ENCODE measurements at regions not wholly inside any gene's neighbourhood (a gene's known extent, or its start where the extent isn't known, plus 50 kb on each side); places are given as distances from the start of the nearest gene placed in this dataset.

DNA sequence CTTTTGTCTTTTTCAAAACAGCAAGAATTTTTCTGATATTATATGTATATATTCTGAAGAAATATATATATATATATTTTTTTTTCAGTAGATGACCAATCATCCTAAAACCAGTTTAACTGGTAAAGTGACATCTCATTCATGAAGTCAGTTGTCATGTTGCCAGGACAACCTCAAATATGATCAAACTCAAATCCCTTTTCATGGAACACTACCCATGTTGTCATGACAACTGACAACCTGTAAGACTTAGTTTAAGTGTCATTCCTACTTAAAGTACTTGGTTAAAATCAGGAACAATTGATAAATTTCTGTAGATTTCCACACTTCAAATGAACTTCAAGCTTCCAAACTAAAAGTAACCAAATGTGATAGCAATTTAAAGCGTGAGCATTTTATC is 101.8 kb upstream of the ERBB4 start:
- TF ChIP-seq, protein P1, sequence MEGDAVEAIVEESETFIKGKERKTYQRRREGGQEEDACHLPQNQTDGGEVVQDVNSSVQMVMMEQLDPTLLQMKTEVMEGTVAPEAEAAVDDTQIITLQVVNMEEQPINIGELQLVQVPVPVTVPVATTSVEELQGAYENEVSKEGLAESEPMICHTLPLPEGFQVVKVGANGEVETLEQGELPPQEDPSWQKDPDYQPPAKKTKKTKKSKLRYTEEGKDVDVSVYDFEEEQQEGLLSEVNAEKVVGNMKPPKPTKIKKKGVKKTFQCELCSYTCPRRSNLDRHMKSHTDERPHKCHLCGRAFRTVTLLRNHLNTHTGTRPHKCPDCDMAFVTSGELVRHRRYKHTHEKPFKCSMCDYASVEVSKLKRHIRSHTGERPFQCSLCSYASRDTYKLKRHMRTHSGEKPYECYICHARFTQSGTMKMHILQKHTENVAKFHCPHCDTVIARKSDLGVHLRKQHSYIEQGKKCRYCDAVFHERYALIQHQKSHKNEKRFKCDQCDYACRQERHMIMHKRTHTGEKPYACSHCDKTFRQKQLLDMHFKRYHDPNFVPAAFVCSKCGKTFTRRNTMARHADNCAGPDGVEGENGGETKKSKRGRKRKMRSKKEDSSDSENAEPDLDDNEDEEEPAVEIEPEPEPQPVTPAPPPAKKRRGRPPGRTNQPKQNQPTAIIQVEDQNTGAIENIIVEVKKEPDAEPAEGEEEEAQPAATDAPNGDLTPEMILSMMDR (IDR thresholded peaks at IDR 0.05) = no peak
- no peak for TF ChIP-seq POLR2A (IDR thresholded peaks at IDR 0.05)
- H3K9me3 ChIP-seq = no peaks in the 10 kb centered on the region
- H3K27me3 ChIP-seq = no peaks in the 10 kb centered on the region
- H3K4me3 ChIP-seq = no peak overlapping the region
- no peaks in the 10 kb centered on the region for H3K36me3 ChIP-seq
- DNase-seq = no peak
- H3K27ac ChIP-seq = no peak overlapping the region
- no peaks in the 10 kb centered on the region for H3K4me1 ChIP-seq
- intact Hi-C loops (cut with DNase I; ENCODE audit: low total_unique reads) = no loop called here

DNA sequence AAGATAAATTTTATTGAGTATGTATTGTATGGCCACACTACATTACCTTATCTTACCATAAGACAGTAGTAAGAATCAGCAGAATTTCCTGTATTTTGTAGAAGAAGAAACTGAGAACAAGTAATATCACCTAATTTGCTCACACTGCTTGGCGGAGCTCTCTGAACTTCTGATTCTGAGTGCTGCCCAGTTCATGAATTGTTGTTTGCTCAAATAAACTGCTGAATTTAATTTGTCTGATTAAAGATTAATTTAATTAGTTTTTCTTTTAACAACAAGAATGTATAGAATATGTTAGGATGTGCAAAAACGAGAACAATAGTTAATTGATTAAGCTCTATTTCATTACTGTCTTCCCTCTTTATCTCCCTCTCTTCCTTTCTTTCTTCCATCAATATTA is 100.1 kb upstream of the ERBB4 start:
- no peak overlapping the region for H3K27ac ChIP-seq
- H3K36me3 ChIP-seq = no peaks in the 10 kb centered on the region
- intact Hi-C loops (cut with DNase I; ENCODE audit: low total_unique reads) = no loop called here
- TF ChIP-seq, protein P1 (IDR thresholded peaks at IDR 0.05) = no peak
- no peak for TF ChIP-seq POLR2A (IDR thresholded peaks at IDR 0.05)
- no peaks in the 10 kb centered on the region for H3K27me3 ChIP-seq
- H3K4me1 ChIP-seq = no peaks in the 10 kb centered on the region
- H3K4me3 ChIP-seq = no peak overlapping the region
- no peak for DNase-seq
- H3K9me3 ChIP-seq = no peaks in the 10 kb centered on the region

DNA sequence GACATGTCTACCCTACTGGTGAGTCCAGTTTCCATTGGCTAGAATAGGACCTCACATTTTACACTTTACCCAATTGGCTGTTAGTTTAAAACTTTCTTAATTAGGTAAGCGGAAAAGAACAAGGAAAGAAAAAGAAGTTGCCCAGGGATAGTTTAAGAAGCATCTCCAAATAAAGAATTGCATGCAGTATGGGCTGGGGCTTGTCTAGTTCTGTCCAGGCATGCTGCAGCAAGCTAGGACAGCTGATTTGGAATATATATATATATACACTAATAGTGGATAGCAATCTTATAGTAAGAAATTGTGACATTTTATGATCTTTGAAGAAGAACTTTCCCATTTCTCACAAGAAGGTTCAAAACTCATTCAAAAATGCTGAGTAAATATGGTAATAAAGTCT is 90.0 kb upstream of the ERBB4 start:
- H3K9me3 ChIP-seq = no peaks in the 10 kb centered on the region
- intact Hi-C loops (cut with DNase I; ENCODE audit: low total_unique reads) = no loop called here
- H3K36me3 ChIP-seq = no peaks in the 10 kb centered on the region
- no peak for TF ChIP-seq POLR2A (IDR thresholded peaks at IDR 0.05)
- TF ChIP-seq, protein P1 (IDR thresholded peaks at IDR 0.05) = no peak
- H3K27me3 ChIP-seq = no peaks in the 10 kb centered on the region
- no peak overlapping the region for H3K4me3 ChIP-seq
- no peaks in the 10 kb centered on the region for H3K4me1 ChIP-seq
- no peak for DNase-seq
- H3K27ac ChIP-seq = no peak overlapping the region

- no peak overlapping the region for H3K27ac ChIP-seq
- no peaks in the 10 kb centered on the region for H3K4me1 ChIP-seq
- no peaks in the 10 kb centered on the region for H3K36me3 ChIP-seq
- no peak for DNase-seq
- TF ChIP-seq POLR2A (IDR thresholded peaks at IDR 0.05) = no peak
- TF ChIP-seq, protein P1 (IDR thresholded peaks at IDR 0.05) = no peak
- no peaks in the 10 kb centered on the region for H3K9me3 ChIP-seq
- no peaks in the 10 kb centered on the region for H3K27me3 ChIP-seq
- no peak overlapping the region for H3K4me3 ChIP-seq
- intact Hi-C loops (cut with DNase I; ENCODE audit: low total_unique reads) = no loop called here
These were observed 87.8 kb upstream of the ERBB4 start for GRCh38 chr2:212626371-212626918.

DNA sequence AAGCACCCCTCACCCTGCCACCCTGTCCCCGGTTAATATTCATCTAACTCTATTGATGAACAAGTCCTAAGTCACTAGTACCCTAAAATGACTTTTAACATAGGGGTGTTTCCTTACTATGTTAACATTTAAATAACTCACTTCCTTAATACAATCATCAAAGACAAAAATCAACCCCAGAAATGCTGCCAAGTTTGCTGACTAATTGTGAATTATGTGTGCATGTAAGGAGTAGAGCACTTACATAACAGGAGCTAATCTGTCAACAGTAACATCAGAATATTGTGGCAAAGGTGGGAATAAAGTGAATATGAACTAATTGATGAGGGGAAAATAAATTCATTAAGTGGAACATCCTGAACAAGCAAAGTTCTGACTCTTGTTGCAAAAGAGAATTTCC is 81.4 kb upstream of the ERBB4 start:
- Histone ChIP-seq H3K4me3 (no peak overlapping the region), H3K4me1 (no peaks in the 10 kb centered on the region), H3K27me3 (no peaks in the 10 kb centered on the region), H3K36me3 (no peaks in the 10 kb centered on the region), H3K9me3 (no peaks in the 10 kb centered on the region), H3K27ac (no peak overlapping the region)
- intact Hi-C loops (cut with DNase I; ENCODE audit: low total_unique reads) = no loop called here
- DNase-seq = no peak
- TF ChIP-seq POLR2A (IDR thresholded peaks at IDR 0.05) = no peak
- TF ChIP-seq, protein P1 (IDR thresholded peaks at IDR 0.05) = no peak
